C4-2B (cell line): ENCODE measurements at regions not wholly inside any gene's neighbourhood (a gene's known extent, or its start where the extent isn't known, plus 50 kb on each side); places are given as distances from the start of the nearest gene placed in this dataset.

ENCODE experiments used
- H3K27ac ChIP-seq: fragments of 450-650 bp; 2 replicates; pipeline ENCODE4 v1.5.1; 2017
- ZFX ChIP-seq: fragments of 450-650 bp; IDR thresholded peaks from 2 replicates; pipeline ENCODE4 v1.6.1; 2017
- TF ChIP-seq, protein P1 (sequence below): fragments of 450-650 bp; conservative IDR thresholded peaks from 2 replicates; pipeline ENCODE4 v1.5.1; 2017; ENCODE audit warnings: mild to moderate bottlenecking

DNA sequence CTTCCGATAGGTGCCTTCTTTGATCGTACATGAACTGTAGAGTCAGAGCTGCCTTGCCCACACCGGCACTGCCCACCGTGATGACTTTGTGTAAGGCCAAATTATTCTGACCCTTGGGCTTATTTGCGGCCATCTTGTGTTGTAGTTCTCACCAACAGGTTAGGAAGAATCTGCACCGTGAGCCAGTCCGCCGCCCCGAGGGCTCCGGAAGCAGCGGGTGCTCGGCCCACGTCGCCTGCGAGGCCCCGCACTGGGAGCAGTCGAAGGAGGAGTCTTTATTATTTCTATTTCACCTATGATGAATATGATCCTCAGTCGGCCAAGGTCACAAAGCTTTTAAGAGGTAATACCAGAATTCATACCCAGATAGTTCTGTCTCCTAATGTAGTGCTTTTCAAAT lies 70.6 kb upstream of the SYT1 start:
- TF ChIP-seq, protein P1, sequence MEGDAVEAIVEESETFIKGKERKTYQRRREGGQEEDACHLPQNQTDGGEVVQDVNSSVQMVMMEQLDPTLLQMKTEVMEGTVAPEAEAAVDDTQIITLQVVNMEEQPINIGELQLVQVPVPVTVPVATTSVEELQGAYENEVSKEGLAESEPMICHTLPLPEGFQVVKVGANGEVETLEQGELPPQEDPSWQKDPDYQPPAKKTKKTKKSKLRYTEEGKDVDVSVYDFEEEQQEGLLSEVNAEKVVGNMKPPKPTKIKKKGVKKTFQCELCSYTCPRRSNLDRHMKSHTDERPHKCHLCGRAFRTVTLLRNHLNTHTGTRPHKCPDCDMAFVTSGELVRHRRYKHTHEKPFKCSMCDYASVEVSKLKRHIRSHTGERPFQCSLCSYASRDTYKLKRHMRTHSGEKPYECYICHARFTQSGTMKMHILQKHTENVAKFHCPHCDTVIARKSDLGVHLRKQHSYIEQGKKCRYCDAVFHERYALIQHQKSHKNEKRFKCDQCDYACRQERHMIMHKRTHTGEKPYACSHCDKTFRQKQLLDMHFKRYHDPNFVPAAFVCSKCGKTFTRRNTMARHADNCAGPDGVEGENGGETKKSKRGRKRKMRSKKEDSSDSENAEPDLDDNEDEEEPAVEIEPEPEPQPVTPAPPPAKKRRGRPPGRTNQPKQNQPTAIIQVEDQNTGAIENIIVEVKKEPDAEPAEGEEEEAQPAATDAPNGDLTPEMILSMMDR, result no peak
- TF ChIP-seq ZFX, result no peak
- no peak overlapping the region for H3K27ac ChIP-seq

DNA sequence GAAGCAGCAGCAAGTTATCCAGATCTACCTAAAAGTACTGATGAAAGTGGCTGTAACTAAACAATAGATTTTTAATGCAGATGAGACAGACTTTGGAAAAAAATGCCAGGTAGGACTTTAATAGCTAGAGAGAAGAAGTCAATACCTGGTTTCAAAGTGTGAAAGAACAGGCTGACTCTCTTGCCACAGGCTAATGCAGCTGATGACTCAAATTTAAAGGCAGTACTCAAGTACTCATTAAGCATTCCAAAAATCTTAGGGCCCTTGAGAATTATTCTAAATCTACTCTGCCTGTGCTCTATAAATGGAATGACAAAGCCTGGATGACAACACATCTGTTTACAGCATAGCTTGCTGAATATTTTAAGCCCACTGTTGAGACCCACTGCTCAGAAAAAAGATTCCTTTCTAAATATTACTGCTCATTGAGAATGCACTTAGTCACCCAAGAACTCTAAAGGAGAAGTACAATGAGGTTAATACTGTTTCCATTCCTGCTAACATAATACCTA lies 68.6 kb upstream of the SYT1 start:
- TF ChIP-seq, protein P1, result no peak
- TF ChIP-seq ZFX, result no peak
- no peak overlapping the region for H3K27ac ChIP-seq

DNA sequence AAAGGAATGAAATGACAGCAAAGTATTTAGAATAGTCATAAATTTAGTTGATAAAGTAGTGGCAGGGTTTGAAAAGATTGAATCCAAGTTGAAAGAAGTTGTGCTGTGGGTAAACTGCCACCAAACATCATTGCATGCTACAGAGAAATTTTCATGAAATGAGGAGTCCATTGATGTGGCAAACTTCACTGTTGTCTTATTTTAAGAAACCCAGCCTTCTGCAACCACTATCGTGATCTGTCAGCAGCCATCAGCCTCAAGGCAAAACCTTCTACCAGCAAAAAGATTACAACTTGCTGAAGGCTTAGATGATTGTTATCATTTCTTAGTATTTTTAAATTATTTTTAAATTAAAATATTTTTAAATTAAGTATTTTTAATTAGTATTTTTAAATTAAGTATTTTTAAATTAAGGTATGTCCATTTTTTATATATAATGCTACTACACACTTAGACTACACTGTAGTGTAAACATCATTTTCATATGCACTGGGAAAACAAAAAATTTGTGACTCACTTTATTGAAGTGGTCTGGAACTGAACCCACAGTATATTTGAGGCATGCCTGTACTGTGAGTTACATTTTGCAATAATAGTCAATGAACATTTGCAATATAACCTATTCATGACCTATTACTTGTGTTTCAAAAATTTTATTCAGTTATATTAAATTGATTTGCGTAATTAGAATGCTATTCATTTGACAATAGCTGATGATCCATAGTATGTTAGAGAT lies 67.2 kb upstream of the SYT1 start:
- H3K27ac ChIP-seq, result no peak overlapping the region
- TF ChIP-seq ZFX, result no peak
- TF ChIP-seq, protein P1, result no peak

DNA sequence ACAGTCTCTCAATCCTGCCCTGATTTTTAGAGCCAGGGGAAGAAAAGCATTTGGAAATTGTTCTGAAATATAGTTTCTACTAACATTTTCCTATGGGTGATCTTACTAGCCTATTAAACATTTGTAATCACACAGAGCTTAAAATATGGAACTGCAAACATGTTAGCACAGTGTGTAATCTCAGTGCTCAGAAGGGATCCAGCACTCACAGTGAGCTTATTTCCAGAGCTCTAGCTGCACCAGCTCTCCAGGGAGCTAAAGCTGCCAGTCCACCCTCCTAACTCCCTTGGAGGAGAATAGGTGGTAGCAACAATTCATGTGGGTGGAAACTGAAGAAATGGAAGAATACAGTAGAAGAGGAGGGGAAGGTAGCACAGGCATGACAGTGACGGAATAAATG lies 64.9 kb upstream of the SYT1 start:
- H3K27ac ChIP-seq, result no peak overlapping the region
- TF ChIP-seq, protein P1, result no peak
- no peak for TF ChIP-seq ZFX

DNA sequence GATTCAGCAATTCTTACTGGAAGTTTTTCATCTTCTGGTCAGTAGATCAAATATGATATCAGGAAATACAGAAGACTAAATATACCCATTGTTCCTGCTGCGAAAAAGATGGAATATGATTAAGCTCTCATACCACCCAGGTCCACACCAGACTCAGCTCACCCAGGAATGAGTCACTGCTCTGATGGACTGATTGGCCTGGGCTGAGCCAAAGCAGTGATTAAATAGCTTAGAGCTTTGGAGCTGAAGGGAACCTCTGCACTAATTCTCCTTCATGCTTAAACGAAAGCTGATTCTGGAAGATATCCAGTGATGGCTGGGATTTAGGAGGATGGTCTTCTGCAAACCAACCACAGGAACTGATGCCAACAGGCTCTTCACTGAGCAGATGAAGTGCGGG lies 62.0 kb upstream of the SYT1 start:
- no peak overlapping the region for H3K27ac ChIP-seq
- no peak for TF ChIP-seq ZFX

DNA sequence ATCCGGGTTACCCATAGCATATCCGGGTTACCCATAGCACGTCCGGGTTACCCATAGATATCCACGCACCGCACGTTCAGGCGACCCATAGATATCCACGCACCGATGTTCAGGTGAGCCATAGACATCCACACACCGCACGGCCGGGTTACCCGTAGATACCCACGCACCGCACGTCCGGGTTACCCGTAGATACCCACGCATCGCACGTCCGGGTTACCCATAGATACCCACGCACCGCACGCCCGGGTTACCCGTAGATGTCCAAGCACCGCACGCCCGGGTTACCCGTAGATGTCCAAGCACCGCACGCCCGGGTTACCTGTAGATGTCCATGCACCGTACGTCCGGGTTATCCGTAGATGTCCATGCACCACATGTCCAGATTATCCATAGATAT lies 60.3 kb upstream of the SYT1 start:
- no peak overlapping the region for H3K27ac ChIP-seq
- TF ChIP-seq, protein P1, result no peak
- no peak for TF ChIP-seq ZFX
